ENCODE measurements at regions not wholly inside any gene's neighbourhood (a gene's known extent, or its start where the extent isn't known, plus 50 kb on each side); places are given as distances from the start of the nearest gene placed in this dataset.

DNA sequence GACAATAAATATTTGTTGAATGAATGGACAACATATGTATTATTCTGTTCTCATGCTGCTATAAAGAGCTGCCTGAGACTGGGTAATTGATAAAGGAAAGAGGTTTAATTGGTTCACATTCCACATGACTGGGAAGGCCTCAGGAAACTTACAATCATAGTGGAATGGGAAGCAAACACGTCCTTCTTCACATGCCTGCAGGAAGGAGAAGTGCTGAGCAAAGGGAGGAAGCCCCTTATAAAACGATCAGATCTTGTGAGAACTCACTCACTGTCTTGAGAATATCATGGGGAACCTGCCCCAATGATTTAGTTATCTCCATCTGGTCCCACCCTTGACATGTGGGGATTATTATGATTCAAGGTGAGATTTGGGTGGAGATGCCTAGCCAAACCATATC lies 233.9 kb upstream of the AADAT start:
- TF ChIP-seq, protein P1, sequence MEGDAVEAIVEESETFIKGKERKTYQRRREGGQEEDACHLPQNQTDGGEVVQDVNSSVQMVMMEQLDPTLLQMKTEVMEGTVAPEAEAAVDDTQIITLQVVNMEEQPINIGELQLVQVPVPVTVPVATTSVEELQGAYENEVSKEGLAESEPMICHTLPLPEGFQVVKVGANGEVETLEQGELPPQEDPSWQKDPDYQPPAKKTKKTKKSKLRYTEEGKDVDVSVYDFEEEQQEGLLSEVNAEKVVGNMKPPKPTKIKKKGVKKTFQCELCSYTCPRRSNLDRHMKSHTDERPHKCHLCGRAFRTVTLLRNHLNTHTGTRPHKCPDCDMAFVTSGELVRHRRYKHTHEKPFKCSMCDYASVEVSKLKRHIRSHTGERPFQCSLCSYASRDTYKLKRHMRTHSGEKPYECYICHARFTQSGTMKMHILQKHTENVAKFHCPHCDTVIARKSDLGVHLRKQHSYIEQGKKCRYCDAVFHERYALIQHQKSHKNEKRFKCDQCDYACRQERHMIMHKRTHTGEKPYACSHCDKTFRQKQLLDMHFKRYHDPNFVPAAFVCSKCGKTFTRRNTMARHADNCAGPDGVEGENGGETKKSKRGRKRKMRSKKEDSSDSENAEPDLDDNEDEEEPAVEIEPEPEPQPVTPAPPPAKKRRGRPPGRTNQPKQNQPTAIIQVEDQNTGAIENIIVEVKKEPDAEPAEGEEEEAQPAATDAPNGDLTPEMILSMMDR (conservative IDR thresholded peaks at IDR 0.05; ENCODE audit: low read depth, low read length), result no peak
- TF ChIP-seq EZH2 (IDR thresholded peaks at IDR 0.05; ENCODE audit: low read length, unreplicated experiment), result no peak
